Keratinocyte (primary cell): ENCODE measurements at regions not wholly inside any gene's neighbourhood (a gene's known extent, or its start where the extent isn't known, plus 50 kb on each side); places are given as distances from the start of the nearest gene placed in this dataset.

Experiments
- CTCF ChIP-seq, 3 experiments: IDR thresholded peaks in 1 of 3; conservative IDR thresholded peaks in 1 of 3; optimal IDR thresholded peaks in 1 of 3; 2 replicates in 2 of 3; 3 replicates in 1 of 3; pipeline versions ENCODE3 to v1.5.1; 2011; ENCODE audit warnings: low read length in 3 of 3, mild to moderate bottlenecking in 3 of 3, moderate library complexity in 2 of 3, control low read depth in 1 of 3, inconsistent platforms in 1 of 3; ENCODE audit not compliant: insufficient read depth in 2 of 3; ENCODE audit errors: extremely low read depth in 1 of 3
- EZH2 ChIP-seq: IDR thresholded peaks from one replicate; pipeline ENCODE4 v1.6.1; 2012; ENCODE audit warnings: inconsistent platforms, mild to moderate bottlenecking, low read length, moderate library complexity

- no peak for TF ChIP-seq CTCF (optimal IDR thresholded peaks at IDR 0.05 in 1 of 3, IDR thresholded peaks at IDR 0.05 in 1 of 3, conservative IDR thresholded peaks at IDR 0.05 in 1 of 3; ENCODE audit: extremely low read depth in 1 of 3, insufficient read depth in 2 of 3, low read length in 3 of 3)
- TF ChIP-seq EZH2, result no peak
These were observed 425.8 kb upstream of the CAMK1G start for GRCh38 chr1:209157546-209158249.
